RWPE2 (cell line): ENCODE measurements at regions not wholly inside any gene's neighbourhood (a gene's known extent, or its start where the extent isn't known, plus 50 kb on each side); places are given as distances from the start of the nearest gene placed in this dataset.

Source experiments
- ATAC-seq: fragments of 200-7000 bp; cut with Tn5 transposase; 3 replicates; pipeline ENCODE4 v1.9.1; 2021; ENCODE audit warnings: low read depth
- DNase-seq: peaks from one replicate; pipeline ENCODE4 v3.0.0-alpha.2; 2020; ENCODE audit warnings: low spot score
- H3K27ac ChIP-seq: fragments of 450-650 bp; 2 replicates; pipeline ENCODE4 v1.5.1; 2017; ENCODE audit warnings: mild to moderate bottlenecking; ENCODE audit not compliant: poor library complexity, severe bottlenecking
- H3K27me3 ChIP-seq: fragments of 250-450 bp; sonication (Bioruptor Pico); 2 replicates; pipeline ENCODE4 v1.5.1; 2021; ENCODE audit warnings: mild to moderate bottlenecking, moderate library complexity; ENCODE audit not compliant: insufficient read depth, poor library complexity, severe bottlenecking
- H3K36me3 ChIP-seq: fragments of 250-450 bp; sonication (Bioruptor Pico); 2 replicates; pipeline ENCODE4 v1.5.1; 2020; ENCODE audit warnings: low read depth, mild to moderate bottlenecking, moderate library complexity
- H3K4me1 ChIP-seq: fragments of 250-450 bp; sonication (Bioruptor Pico); 2 replicates; pipeline ENCODE4 v1.5.1; 2021; ENCODE audit warnings: mild to moderate bottlenecking, moderate library complexity; ENCODE audit not compliant: insufficient read depth, poor library complexity, severe bottlenecking
- H3K4me3 ChIP-seq: fragments of 250-450 bp; sonication (Bioruptor Pico); 2 replicates; pipeline ENCODE4 v1.5.1; 2021; ENCODE audit warnings: mild to moderate bottlenecking, moderate library complexity; ENCODE audit not compliant: severe bottlenecking
- H3K9me3 ChIP-seq: fragments of 250-450 bp; sonication (Bioruptor Pico); 2 replicates; pipeline ENCODE4 v1.5.1; 2021; ENCODE audit warnings: mild to moderate bottlenecking, moderate library complexity; ENCODE audit not compliant: severe bottlenecking
- CTCF ChIP-seq: fragments of 450-650 bp; IDR thresholded peaks from one replicate; pipeline ENCODE4 v1.5.1; 2017; ENCODE audit warnings: mild to moderate bottlenecking, moderate library complexity; ENCODE audit not compliant: poor library complexity, severe bottlenecking

DNA sequence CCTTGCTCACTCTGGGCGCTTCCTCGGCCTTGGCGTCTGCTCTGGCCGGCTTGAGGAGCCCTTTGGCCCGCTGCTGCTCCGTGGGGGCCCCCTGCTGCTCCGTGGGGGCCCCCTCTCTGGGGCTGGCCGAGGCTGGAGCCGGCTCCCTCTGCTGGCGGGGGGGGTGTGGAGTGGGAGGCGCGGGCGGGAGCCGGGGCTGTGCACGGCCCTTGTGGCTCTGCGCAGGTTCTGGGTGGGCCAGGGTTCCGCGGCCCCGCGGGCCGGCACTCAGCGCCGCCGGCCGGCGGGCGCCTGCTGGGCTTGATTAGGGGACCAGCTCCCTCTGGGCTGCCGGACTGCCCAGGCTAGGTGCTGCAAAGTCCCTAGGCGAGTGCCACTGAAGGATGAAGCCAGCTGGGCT lies 436.2 kb downstream of the SLITRK6 start:
- H3K9me3 ChIP-seq: no peaks in the 10 kb centered on the region
- no peaks in the 10 kb centered on the region for H3K27me3 ChIP-seq
- H3K36me3 ChIP-seq: no peaks in the 10 kb centered on the region
- no peak for TF ChIP-seq CTCF
- ATAC-seq (no peak), DNase-seq (no peak)
- no peaks in the 10 kb centered on the region for H3K4me1 ChIP-seq
- H3K27ac ChIP-seq: no peak overlapping the region
- no peak overlapping the region for H3K4me3 ChIP-seq

GRCh38 chr13:85347251-85347650 lies 452.0 kb downstream of the SLITRK6 start:
- no peak overlapping the region for H3K4me3 ChIP-seq
- H3K4me1 ChIP-seq: no peaks in the 10 kb centered on the region
- TF ChIP-seq CTCF: no peak
- no peaks in the 10 kb centered on the region for H3K36me3 ChIP-seq
- no peaks in the 10 kb centered on the region for H3K9me3 ChIP-seq
- no peak for DNase-seq
- no peaks in the 10 kb centered on the region for H3K27me3 ChIP-seq
- no peak overlapping the region for H3K27ac ChIP-seq
- ATAC-seq: no peak

DNA sequence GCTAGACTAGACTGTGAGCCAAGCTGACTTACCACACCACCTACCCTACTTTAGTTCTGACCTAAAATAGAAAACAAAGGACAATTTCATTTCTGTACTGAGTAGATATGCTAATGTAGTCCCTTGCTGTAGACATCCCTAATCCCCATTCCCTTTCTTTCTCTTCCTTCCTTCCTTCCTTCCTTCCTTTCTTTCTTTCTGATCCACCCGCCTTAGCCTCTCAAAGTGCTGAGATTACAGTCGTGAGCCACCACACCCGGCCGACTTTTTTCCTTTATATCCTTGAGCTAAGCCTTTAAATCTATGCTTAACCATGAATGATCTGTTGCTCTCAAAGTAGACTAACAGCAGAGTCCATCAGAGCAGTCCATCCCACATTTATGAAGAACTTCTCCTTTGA lies 465.0 kb downstream of the SLITRK6 start:
- Histone ChIP-seq H3K27ac (no peak overlapping the region), H3K4me1 (no peaks in the 10 kb centered on the region), H3K4me3 (no peak overlapping the region), H3K27me3 (no peaks in the 10 kb centered on the region), H3K9me3 (no peaks in the 10 kb centered on the region), H3K36me3 (no peaks in the 10 kb centered on the region)
- ATAC-seq: no peak
- TF ChIP-seq CTCF: no peak
- no peak for DNase-seq

DNA sequence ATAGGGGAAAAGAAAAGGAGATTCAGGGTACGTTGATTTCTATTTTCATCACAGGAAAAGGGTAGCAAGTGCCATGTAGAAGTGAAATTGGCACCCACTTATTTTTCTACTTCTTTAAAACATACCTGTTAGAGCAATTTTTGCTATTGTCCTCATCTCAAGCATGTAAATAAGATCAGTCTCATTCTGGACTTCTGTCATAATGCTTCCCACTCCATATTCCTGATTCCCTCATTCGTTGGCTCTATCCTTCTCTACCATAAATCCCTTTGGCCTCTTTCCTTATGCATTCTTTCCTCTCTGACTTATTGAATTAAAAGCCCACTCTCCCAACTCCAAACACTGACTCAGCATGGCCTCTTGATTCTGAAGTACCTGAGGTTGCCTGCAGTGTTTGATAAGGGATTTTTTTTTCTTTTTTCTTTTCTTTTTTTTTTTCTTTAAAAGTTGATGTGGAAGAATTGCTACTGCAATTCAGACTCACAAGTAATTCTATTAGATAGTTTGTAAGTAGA lies 465.7 kb downstream of the SLITRK6 start:
- no peak for TF ChIP-seq CTCF
- H3K27ac ChIP-seq: no peak overlapping the region
- no peaks in the 10 kb centered on the region for H3K4me1 ChIP-seq
- no peak for DNase-seq
- no peaks in the 10 kb centered on the region for H3K27me3 ChIP-seq
- no peak overlapping the region for H3K4me3 ChIP-seq
- no peaks in the 10 kb centered on the region for H3K9me3 ChIP-seq
- no peak for ATAC-seq
- H3K36me3 ChIP-seq: no peaks in the 10 kb centered on the region

- no peak for DNase-seq
- TF ChIP-seq CTCF: no peak
Observed at GRCh38 chr13:85332615-85333014, 466.6 kb downstream of the SLITRK6 start.

More at GRCh38 chr13:85332615-85333014, 466.6 kb downstream of the SLITRK6 start:
- Histone ChIP-seq H3K4me1 (no peaks in the 10 kb centered on the region), H3K27me3 (no peaks in the 10 kb centered on the region), H3K36me3 (no peaks in the 10 kb centered on the region), H3K9me3 (no peaks in the 10 kb centered on the region), H3K27ac (no peak overlapping the region), H3K4me3 (no peak overlapping the region)
- ATAC-seq: no peak
